PC-9 (cell line): ENCODE measurements at regions not wholly inside any gene's neighbourhood (a gene's known extent, or its start where the extent isn't known, plus 50 kb on each side); places are given as distances from the start of the nearest gene placed in this dataset.

Experiments used
- EZH2 ChIP-seq: fragments of 200-600 bp; sonication (generic); IDR thresholded peaks from 2 replicates; pipeline ENCODE4 v1.8.0; 2017; ENCODE audit warnings: antibody characterized with exemption, low read depth
- TF ChIP-seq, protein P1 (sequence below): fragments of 200-600 bp; sonication (generic); conservative IDR thresholded peaks from 2 replicates; pipeline ENCODE4 v1.6.1; 2017; ENCODE audit warnings: mixed run types, antibody characterized with exemption, mild to moderate bottlenecking, moderate library complexity

DNA sequence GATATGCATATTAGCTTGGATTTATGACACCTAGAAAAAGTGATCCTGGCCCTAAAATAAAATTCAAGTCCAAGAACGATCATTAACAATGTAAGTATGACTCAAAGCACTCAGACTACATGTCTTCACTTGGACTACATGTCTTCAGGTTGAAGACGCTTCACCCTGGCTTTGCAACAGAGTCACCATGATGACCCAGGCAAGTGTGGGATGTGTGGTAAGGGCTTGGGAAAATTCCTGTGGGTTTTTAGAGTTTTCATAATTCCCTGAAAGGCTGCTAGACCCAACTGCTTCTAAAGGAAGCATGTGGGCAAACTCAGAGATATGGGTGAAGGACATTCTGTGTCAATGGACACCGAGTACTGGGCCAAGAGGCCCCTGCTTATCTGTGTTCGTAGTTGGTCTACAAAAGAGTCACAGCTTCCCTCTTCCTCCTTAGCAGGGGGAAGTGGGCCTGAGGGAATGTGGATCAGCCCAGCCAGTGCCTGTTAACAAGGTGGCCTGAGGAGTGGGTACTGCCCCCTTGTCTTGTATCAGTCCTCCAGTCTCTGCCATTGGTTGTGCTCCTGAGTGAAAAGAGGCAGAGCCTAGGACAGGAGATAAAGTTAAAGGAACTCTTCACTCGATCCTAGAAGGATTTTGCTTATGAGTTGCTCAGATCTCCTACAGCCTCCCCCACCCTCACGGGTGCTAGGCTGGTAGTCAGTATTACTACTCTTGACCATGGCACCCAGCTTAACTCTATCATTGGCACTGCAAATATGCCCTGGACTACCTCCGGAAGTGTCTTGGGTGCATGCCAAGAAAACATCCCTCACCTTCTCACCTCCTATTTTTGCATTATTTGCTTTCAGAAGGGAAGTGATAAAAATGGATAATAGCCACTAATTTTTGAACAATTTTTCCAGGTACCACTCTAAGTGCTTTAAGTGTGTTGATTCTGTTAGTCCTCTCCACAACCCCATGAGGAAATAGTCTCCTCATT is 406.3 kb downstream of the COG6 start:
- TF ChIP-seq, protein P1, sequence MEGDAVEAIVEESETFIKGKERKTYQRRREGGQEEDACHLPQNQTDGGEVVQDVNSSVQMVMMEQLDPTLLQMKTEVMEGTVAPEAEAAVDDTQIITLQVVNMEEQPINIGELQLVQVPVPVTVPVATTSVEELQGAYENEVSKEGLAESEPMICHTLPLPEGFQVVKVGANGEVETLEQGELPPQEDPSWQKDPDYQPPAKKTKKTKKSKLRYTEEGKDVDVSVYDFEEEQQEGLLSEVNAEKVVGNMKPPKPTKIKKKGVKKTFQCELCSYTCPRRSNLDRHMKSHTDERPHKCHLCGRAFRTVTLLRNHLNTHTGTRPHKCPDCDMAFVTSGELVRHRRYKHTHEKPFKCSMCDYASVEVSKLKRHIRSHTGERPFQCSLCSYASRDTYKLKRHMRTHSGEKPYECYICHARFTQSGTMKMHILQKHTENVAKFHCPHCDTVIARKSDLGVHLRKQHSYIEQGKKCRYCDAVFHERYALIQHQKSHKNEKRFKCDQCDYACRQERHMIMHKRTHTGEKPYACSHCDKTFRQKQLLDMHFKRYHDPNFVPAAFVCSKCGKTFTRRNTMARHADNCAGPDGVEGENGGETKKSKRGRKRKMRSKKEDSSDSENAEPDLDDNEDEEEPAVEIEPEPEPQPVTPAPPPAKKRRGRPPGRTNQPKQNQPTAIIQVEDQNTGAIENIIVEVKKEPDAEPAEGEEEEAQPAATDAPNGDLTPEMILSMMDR = no peak
- TF ChIP-seq EZH2 = no peak
